ENCODE measurements at regions not wholly inside any gene's neighbourhood (a gene's known extent, or its start where the extent isn't known, plus 50 kb on each side); places are given as distances from the start of the nearest gene placed in this dataset.

DNA sequence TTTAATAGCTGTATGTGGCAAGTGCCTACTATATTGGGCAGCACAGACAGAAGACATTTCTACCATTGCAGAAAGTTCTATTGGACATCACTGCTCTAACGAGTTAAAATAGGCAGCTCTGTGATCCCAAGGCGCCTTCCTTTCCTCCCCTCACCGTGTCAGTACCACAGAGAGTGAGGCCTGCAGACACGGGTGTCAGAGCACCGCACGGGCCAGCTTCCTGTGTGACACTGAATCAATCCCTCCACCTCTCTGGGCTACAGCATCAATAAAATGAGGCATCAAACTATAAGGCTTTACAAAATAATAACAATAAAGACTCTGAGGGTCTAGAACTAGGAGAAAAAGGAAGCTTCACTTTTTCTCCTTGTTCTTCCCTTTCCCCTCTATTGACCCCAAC, 246.7 kb downstream of the FOXD2 start:
- H3K4me3 Mint-ChIP-seq = no peak overlapping the region
- no peaks in the 10 kb centered on the region for H3K9me3 ChIP-seq (ENCODE audit: low read length)
- no peaks in the 10 kb centered on the region for H3K36me3 Mint-ChIP-seq
- CTCF ChIA-PET = no interaction called here
- H3K4me1 Mint-ChIP-seq = no peaks in the 10 kb centered on the region
- H3K27me3 ChIP-seq (ENCODE audit: insufficient read depth, low read length, poor library complexity, severe bottlenecking) = no peaks in the 10 kb centered on the region
- no peak overlapping the region for H3K27ac Mint-ChIP-seq
- H3K4me1 ChIP-seq (ENCODE audit: insufficient read depth, low read length) = no peaks in the 10 kb centered on the region
- POLR2A ChIA-PET = no interaction called here
- H3K27ac ChIP-seq (ENCODE audit: low read depth, low read length) = no peak overlapping the region
- H3K4me3 ChIP-seq (ENCODE audit: low read length) = no peak overlapping the region
- peaks cover 12 to 36% of the 10 kb centered on the region in 2 donors for H3K27me3 Mint-ChIP-seq
- no peaks in the 10 kb centered on the region for H3K9me3 Mint-ChIP-seq
- H3K36me3 ChIP-seq (ENCODE audit: insufficient read depth, low read length) = no peaks in the 10 kb centered on the region
- DNase-seq = no peak

- H3K9me3 Mint-ChIP-seq = no peaks in the 10 kb centered on the region
- H3K36me3 Mint-ChIP-seq = no peaks in the 10 kb centered on the region
- ChIA-PET CTCF (interaction anchor here (1.3 kb wide), 1 partner anchor 25 kb away, joined by 3 read pairs; no protein-coding TSS in a partner anchor), POLR2A (no interaction called here)
- peaks cover 17 to 34% of the 10 kb centered on the region in 2 donors for H3K27me3 Mint-ChIP-seq
- H3K4me3 ChIP-seq (ENCODE audit: low read length) = no peak overlapping the region
- no peaks in the 10 kb centered on the region for H3K4me1 Mint-ChIP-seq
- H3K36me3 ChIP-seq (ENCODE audit: insufficient read depth, low read length) = no peaks in the 10 kb centered on the region
- no peaks in the 10 kb centered on the region for H3K9me3 ChIP-seq (ENCODE audit: low read length)
- H3K27me3 ChIP-seq (ENCODE audit: insufficient read depth, low read length, poor library complexity, severe bottlenecking) = no peaks in the 10 kb centered on the region
- H3K27ac ChIP-seq (ENCODE audit: low read depth, low read length) = no peak overlapping the region
- no peak for DNase-seq
- H3K4me3 Mint-ChIP-seq = no peak overlapping the region
- no peak overlapping the region for H3K27ac Mint-ChIP-seq
- no peaks in the 10 kb centered on the region for H3K4me1 ChIP-seq (ENCODE audit: insufficient read depth, low read length)
These were observed 247.3 kb downstream of the FOXD2 start for GRCh38 chr1:47684964-47685762.

GRCh38 chr1:47685763-47686066, 247.9 kb downstream of the FOXD2 start:
- Mint-ChIP-seq H3K27me3 (peaks cover 17 to 34% of the 10 kb centered on the region in 2 donors), H3K9me3 (no peaks in the 10 kb centered on the region), H3K27ac (no peak overlapping the region), H3K4me1 (no peaks in the 10 kb centered on the region), H3K36me3 (no peaks in the 10 kb centered on the region), H3K4me3 (no peak overlapping the region)
- H3K36me3 ChIP-seq (ENCODE audit: insufficient read depth, low read length) = no peaks in the 10 kb centered on the region
- H3K4me3 ChIP-seq (ENCODE audit: low read length) = no peak overlapping the region
- H3K27ac ChIP-seq (ENCODE audit: low read depth, low read length) = no peak overlapping the region
- no peak for DNase-seq
- no peaks in the 10 kb centered on the region for H3K9me3 ChIP-seq (ENCODE audit: low read length)
- POLR2A ChIA-PET = no interaction called here
- CTCF ChIA-PET = interaction anchor here (1.3 kb wide), 1 partner anchor 25 kb away, joined by 3 read pairs; no protein-coding TSS in a partner anchor
- H3K27me3 ChIP-seq (ENCODE audit: insufficient read depth, low read length, poor library complexity, severe bottlenecking) = no peaks in the 10 kb centered on the region
- no peaks in the 10 kb centered on the region for H3K4me1 ChIP-seq (ENCODE audit: insufficient read depth, low read length)

DNA sequence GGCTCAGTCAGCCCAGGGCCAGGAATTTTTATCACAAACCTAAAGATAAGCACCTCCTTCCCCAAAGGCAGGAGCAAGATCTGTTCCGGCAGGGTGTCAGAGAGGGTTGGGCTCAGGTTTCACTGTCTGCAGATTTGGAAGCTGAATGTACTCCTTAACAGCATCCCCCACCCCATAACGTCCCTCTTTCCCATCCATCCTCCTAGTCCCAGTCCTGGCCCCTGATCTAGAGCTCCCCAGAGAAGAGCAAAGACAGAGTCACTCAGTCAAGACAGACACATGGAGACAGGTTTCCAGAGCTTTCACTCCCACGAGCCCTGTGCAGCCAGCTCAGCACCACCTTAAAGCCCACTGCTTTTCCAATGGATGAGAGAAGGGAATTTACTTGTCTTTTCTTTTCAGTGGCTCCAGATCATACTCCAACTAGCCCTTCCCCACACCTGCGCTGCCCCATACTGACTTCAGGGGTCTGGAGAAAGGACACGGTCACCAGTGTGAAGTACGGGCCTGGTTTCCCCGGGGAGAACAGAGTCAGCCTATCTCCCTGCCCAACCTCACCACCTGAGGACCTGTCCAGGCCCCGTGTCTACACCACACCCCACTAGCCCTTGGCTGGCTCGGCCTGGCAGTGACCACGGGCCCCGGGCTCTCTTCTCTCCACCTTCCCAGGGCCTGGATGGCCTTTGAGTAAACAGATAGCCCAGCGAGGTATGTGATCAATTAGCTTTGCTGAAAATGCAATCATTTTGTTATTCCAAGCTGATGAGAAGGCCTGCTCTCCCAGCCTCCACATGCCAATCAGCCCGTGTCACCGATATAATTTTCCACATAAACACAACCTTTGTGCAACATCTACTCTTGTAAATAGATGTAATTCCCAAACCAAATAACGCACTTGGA, 249.1 kb downstream of the FOXD2 start:
- Histone ChIP-seq H3K4me1 (ENCODE audit: insufficient read depth, low read length) (no peaks in the 10 kb centered on the region), H3K36me3 (ENCODE audit: insufficient read depth, low read length) (no peaks in the 10 kb centered on the region), H3K27ac (ENCODE audit: low read depth, low read length) (no peak overlapping the region), H3K27me3 (ENCODE audit: insufficient read depth, low read length, poor library complexity, severe bottlenecking) (no peaks in the 10 kb centered on the region), H3K9me3 (ENCODE audit: low read length) (no peaks in the 10 kb centered on the region), H3K4me3 (ENCODE audit: low read length) (no peak overlapping the region)
- H3K9me3 Mint-ChIP-seq = no peaks in the 10 kb centered on the region
- H3K36me3 Mint-ChIP-seq = no peaks in the 10 kb centered on the region
- peaks cover 18 to 38% of the 10 kb centered on the region in 2 donors for H3K27me3 Mint-ChIP-seq
- H3K27ac Mint-ChIP-seq = no peak overlapping the region
- H3K4me1 Mint-ChIP-seq = no peaks in the 10 kb centered on the region
- DNase-seq = no peak
- no peak overlapping the region for H3K4me3 Mint-ChIP-seq
- ChIA-PET POLR2A (no interaction called here), CTCF (no interaction called here)

DNA sequence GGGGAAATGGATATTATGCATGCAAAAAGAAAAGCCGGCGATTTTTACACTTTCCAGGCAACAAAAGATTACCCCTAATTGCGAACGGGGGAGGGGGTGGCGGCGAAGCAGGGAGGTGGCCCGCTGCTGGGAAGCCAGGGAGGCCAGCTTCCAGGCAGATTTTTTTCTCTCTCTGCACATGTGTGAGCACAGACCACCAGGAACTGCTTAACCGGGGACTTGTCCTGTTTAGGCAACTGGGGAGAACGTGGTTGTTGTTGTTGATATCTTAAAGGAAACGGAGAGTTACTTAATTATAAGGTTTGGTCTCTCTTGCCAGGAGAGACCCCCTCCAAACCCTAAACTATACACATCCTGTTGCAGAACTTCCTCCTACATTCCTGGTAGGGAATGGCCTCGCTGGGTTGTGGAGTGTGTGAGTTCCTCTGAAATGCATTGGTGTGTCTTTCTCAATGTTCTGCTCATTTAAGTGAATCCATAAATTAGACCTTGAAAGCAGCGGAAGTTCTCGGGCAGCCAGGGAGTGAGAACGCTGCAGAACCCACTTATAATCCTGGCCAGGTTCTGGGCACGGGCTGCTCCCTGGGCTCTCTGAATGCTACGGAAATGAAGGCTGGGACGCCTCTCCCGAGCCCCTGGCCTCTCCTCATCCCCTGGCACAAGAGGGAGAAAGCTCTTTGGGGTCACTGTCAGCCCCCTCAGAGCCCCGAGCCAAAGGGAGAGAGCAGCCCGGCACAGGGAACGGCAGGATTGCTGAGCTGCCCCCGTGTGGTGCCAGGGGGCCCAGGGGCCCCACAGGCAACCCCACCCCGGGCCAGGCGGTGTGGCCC, 250.0 kb downstream of the FOXD2 start:
- ChIA-PET CTCF (no interaction called here), POLR2A (no interaction called here)
- H3K27me3 ChIP-seq (ENCODE audit: insufficient read depth, low read length, poor library complexity, severe bottlenecking) = no peaks in the 10 kb centered on the region
- H3K27me3 Mint-ChIP-seq = peaks cover 18 to 31% of the 10 kb centered on the region in 2 donors
- no peaks in the 10 kb centered on the region for H3K9me3 ChIP-seq (ENCODE audit: low read length)
- no peak overlapping the region for H3K27ac ChIP-seq (ENCODE audit: low read depth, low read length)
- H3K4me3 ChIP-seq (ENCODE audit: low read length) = no peak overlapping the region
- no peaks in the 10 kb centered on the region for H3K36me3 Mint-ChIP-seq
- H3K36me3 ChIP-seq (ENCODE audit: insufficient read depth, low read length) = no peaks in the 10 kb centered on the region
- no peaks in the 10 kb centered on the region for H3K4me1 Mint-ChIP-seq
- no peak for DNase-seq
- no peaks in the 10 kb centered on the region for H3K9me3 Mint-ChIP-seq
- H3K27ac Mint-ChIP-seq = no peak overlapping the region
- no peaks in the 10 kb centered on the region for H3K4me1 ChIP-seq (ENCODE audit: insufficient read depth, low read length)
- H3K4me3 Mint-ChIP-seq = no peak overlapping the region

DNA sequence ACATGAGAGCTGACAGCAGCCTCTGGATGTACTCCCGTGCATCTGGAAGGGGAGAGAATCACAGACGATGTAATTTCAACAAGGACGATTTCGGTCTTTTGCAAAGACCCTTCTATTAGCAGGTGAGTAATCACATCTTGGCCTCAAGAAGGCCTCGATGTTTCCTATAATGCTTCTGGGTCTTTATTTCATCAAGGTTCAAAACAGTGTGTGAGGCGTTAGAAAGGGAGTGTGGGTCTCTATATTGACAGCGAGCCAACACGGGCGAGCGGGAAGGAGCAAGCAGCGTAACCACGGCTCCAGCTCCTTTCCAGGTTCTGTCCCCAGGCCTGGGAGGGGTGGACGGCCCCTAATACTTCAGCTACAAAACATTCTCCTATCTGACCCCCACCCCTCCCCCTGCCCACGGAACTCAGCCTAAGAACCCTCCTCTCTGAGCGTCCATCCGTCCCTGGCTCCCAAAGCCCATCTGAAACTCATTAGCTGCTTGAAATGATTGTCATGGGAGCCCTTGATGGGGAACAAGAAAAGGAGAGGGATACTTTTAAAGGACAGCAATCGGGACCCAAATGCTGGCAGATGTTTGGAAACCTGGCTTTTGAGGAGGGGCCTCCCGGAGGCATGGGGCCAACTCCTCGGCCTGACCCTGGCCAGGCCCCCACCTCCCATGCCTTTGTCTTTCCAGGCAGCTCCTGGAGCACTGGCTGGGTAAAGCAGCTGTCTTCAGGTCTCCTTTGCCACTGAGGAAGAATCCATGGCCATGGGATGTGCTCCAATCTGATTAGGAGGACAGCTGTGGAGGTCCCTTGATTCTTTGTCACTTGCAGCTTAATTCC, 250.8 kb downstream of the FOXD2 start:
- H3K4me1 ChIP-seq (ENCODE audit: insufficient read depth, low read length) = no peaks in the 10 kb centered on the region
- no peak overlapping the region for H3K4me3 ChIP-seq (ENCODE audit: low read length)
- DNase-seq = no peak
- no peaks in the 10 kb centered on the region for H3K27me3 ChIP-seq (ENCODE audit: insufficient read depth, low read length, poor library complexity, severe bottlenecking)
- H3K27me3 Mint-ChIP-seq = peaks cover 12 to 27% of the 10 kb centered on the region in 2 donors
- H3K9me3 ChIP-seq (ENCODE audit: low read length) = no peaks in the 10 kb centered on the region
- CTCF ChIA-PET = no interaction called here
- H3K4me3 Mint-ChIP-seq = no peak overlapping the region
- POLR2A ChIA-PET = no interaction called here
- H3K36me3 ChIP-seq (ENCODE audit: insufficient read depth, low read length) = no peaks in the 10 kb centered on the region
- H3K9me3 Mint-ChIP-seq = no peaks in the 10 kb centered on the region
- no peak overlapping the region for H3K27ac Mint-ChIP-seq
- no peaks in the 10 kb centered on the region for H3K36me3 Mint-ChIP-seq
- H3K27ac ChIP-seq (ENCODE audit: low read depth, low read length) = no peak overlapping the region
- H3K4me1 Mint-ChIP-seq = no peaks in the 10 kb centered on the region

DNA sequence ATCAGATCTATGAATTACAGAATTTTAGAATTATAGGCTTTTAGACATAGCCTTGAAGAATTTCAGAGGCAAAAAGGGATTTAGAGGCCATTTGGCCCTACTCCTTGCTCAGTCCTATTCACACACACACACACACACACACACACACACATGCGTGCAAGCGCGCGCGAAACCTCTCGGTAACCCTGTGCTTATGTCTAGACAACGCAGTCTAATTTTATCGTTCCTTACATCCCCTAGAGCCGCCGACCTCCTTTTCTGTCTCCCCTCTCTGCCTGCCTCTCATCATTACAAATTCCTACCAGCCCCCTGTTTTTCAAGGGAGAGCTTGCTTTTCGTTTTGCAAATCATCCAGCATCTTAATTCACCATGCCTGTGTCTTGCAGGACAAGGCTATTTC, 252.1 kb downstream of the FOXD2 start:
- Histone ChIP-seq H3K4me3 (ENCODE audit: low read length) (no peak overlapping the region), H3K27ac (ENCODE audit: low read depth, low read length) (no peak overlapping the region), H3K27me3 (ENCODE audit: insufficient read depth, low read length, poor library complexity, severe bottlenecking) (no peaks in the 10 kb centered on the region), H3K36me3 (ENCODE audit: insufficient read depth, low read length) (no peaks in the 10 kb centered on the region), H3K9me3 (ENCODE audit: low read length) (no peaks in the 10 kb centered on the region), H3K4me1 (ENCODE audit: insufficient read depth, low read length) (no peaks in the 10 kb centered on the region)
- POLR2A ChIA-PET = no interaction called here
- H3K27ac Mint-ChIP-seq = no peak overlapping the region
- H3K4me3 Mint-ChIP-seq = no peak overlapping the region
- CTCF ChIA-PET = no interaction called here
- no peaks in the 10 kb centered on the region for H3K4me1 Mint-ChIP-seq
- H3K36me3 Mint-ChIP-seq = no peaks in the 10 kb centered on the region
- peaks cover 12 to 24% of the 10 kb centered on the region in 2 donors for H3K27me3 Mint-ChIP-seq
- DNase-seq = no peak
- H3K9me3 Mint-ChIP-seq = no peaks in the 10 kb centered on the region

Measured in CD8-positive, alpha-beta memory T cell (primary cell).